SKM-1 (cell line): ENCODE measurements at regions not wholly inside any gene's neighbourhood (a gene's known extent, or its start where the extent isn't known, plus 50 kb on each side); places are given as distances from the start of the nearest gene placed in this dataset.
A peak's percentile ranks its signal among the peaks of the same experiment; 100 is the strongest.
"Not testable (repeated sequence)": the region's sequence is repeated elsewhere in the genome, so short reads cannot be mapped to it uniquely, and the experiment has no call there.

Experiments
- DNase-seq: peaks from one replicate; lab custom pipeline; 2025; ENCODE audit not compliant: unreplicated experiment; lab: John Stamatoyannopoulos, UW

- no peak for DNase-seq
Measured at GRCh38 chr5:89315286-89316100, 432.5 kb upstream of the MEF2C start.

DNA sequence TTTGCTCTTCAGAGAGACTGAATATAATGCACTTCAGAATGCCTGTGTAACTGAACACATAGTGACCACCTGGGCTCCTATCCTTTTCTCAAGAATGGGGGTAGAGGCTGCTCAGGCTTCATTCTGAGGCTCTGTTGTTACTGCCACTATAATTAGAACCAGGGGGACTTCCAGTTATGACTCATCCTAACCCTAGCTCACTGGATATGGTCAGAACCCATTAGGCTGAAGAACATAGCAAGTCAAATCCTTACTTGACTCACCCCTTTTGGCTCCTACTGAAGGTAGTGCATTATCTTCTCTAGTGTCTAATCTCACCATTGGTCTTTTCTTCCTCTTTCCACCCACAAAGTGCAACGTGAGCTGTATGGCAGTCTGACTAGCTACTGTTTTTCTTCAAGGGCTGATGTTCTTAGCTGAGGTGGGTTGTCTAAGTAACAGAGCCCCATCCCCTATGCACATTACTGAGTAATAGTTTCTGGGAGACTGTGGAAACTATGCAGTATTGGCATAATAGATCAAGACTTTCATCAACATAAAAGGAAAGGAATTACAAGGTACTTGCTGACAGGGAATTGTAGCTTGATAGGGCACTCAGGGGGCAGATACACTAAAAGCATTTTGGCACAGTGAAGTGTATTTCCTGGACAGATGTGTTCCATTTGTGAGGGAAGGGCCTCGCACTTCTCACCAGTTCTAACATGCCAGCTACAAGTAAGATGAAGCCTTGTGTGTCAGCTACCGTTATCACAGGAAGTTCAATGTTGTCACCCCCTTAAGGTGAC lies 431.0 kb upstream of the MEF2C start:
- no peak for DNase-seq

DNA sequence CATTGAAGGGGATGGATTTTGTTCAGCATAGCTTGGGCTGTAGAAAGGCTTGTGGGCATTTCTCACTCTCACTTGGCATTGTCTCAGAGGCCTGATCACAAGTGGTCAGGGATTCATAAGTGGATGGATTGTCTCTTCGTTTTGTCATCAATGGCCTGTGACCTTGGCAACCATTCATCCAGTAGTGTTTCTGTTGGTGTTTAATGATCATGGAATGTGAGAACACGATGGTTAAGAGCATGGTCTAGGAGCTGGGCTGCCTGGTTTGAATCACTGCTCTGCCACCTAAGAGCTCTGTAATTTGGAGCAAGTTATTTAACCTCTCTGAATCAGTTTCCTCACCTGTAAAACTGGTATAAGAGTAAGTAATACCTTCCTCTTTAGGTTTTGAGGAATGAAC lies 430.1 kb upstream of the MEF2C start:
- DNase-seq: no peak

DNA sequence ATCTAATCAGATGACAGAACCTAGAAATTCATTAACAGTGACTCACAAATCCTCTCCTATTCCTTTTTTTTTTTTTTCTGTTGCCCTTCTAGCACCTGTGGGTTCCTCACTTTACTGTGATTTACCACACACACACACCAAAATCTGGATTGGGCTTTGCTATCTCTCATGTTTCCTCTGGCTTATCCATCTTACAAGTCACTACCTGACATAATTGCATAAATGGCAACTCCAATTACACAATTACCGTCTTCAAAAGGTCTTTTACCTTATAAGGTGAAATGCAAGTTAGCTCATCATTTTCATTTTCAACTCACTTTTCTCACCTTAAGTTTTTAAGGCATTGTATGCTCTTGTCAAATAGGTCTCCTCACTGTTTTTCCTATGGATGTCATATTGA lies 426.3 kb upstream of the MEF2C start:
- DNase-seq: no peak

DNA sequence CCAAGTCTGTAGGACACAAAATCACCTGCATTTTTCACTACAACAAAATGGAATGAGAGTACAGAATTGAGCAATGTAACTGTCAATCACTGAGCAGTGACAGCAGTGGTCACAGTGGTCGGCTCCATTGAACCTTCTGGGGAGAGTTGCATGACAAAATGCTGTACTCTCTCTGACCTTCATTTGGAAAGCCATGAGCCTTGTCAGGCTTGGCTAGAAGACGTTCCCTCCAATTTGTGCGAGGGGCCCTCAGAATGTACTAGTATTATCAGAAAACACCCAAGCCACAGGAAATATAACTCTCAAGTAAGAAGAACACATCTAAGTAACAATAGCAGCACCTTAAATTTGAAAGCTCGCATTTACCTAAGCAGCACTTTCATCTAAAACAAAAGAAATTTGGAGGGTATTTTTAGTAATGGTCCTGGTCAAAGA lies 425.6 kb upstream of the MEF2C start:
- DNase-seq: no peak

GRCh38 chr5:89307972-89308371 lies 425.0 kb upstream of the MEF2C start:
- no peak for DNase-seq

DNA sequence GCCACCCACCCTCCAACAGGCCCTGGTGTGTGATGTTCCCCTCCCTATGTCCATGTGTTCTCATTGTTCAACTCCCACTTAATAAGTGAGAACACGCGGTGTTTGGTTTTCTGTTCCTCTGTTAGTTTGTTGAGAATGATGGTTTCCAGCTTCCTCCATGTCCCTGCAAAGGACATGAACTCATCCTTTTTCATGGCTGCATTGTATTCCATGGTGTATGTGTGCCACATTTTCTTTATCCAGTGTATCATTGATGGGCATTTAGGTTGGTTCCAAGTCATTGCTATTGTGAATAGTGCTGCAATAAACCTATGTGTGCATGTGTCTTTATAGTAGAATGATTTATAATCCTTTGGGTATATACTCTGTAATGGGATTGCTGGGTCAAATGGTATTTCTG lies 424.2 kb upstream of the MEF2C start:
- DNase-seq: not testable (repeated sequence)

DNA sequence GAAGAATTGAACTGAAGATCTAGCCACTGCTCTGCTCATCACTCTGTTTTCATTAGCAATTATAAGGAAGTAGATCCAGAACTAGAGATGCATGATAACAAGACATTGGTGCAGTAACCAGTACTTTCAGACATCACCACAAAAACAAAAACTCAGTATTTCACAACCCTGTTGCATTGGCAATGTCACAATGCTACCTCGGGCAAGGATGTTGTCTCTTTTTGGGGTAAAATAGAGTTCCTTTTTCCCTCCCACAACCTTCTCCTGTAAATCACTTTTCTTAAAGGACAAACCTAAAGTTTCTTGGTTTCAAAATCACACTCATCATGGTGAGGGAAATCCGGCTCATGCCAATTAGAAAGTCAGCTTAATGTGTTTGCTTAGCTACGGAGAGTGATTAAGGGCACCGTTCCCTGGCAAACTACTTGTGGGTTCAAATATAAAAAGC lies 420.1 kb upstream of the MEF2C start:
- DNase-seq: peak; percentile 68

DNA sequence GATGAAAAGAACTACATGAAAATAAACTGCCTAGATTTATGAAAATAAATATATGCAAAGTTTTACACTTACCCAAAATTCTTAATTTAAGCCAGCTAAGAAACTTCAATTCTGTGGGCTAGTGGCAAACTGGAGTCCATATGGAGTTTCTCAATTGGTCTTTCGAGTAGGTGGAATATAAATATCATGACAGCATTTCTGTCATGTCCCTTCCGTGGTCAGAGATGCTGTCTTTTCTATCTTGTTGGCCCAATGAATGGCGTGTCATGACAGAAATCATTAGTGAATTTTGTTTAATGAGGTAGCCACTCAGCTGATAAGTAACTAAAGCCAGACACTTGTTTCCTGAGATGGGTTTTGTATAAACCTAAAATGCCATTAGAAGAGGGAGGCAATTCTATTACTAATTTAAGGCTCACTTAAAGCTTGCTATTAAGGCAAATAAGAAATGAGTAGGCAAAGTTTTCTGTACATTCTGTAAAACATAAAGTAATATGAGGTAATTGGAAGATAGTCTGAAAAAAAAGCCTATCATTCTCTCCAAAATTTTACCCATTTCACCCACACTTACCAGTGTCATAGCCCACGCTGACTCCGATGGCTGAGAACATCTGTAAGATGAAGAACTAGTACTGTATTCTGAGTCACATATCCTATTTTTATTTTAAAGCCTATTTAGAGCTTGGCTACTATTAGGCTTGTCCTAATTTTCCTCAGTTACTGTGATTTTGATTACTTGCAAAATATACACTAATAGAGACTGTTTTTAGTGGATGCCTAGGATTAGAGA lies 419.3 kb upstream of the MEF2C start:
- no peak for DNase-seq

DNA sequence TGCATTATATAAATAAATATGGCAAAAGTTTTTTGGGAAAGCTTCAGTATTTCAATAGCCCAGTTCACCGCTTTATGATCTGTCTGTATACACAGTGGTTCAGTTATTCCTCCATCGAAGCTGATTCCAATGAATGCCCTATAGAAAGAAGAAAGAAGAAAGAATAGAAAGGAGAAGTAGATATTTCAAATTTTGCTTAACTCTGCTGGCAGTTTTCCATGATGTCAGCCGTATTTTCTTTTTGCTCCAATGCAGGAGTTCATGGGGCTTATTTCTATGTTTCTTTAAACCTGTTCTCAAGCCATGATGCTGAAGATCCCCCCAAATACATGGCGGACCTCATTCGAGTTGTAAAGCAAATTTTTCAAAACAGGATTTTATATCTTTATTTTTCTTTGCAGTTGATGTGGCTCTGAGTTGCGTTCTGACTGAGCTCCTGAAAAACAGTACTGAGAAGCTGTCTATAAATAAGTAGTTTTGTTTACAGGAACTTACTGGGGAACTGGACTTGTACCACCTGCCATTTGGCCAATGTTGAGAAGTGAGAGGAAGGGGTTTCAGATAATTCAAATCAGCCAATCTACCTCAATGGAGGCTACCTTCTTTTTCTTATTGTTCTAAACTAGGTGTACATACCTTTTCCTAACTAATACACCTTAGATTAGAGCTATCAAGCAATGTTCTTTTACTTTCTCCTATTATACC lies 418.5 kb upstream of the MEF2C start:
- no peak for DNase-seq

GRCh38 chr5:89300426-89300970 lies 417.5 kb upstream of the MEF2C start:
- no peak for DNase-seq

- DNase-seq: no peak
Measured at GRCh38 chr5:89299998-89300397, 417.0 kb upstream of the MEF2C start.

DNA sequence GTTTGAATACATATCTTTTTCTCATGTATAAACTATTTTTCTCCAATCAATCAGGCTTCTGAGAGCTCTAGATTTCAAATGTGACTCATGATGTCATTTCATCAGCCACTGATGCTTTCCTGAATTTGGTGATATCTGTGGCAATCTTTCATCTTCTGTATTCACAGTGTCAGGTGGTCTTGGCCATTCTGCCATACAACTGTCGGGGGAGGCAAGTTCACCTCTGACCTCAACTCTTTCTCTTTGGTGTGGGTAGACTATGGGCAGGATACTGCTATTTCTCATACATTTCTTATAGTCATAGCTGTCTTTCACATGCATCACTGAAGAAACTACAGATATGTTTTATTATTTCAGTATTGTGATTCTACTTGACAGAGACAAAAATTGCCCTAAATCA lies 414.1 kb upstream of the MEF2C start:
- no peak for DNase-seq

GRCh38 chr5:89293810-89294209 lies 410.8 kb upstream of the MEF2C start:
- peak; percentile 90 for DNase-seq

GRCh38 chr5:89292487-89292886 lies 409.5 kb upstream of the MEF2C start:
- DNase-seq: no peak

DNA sequence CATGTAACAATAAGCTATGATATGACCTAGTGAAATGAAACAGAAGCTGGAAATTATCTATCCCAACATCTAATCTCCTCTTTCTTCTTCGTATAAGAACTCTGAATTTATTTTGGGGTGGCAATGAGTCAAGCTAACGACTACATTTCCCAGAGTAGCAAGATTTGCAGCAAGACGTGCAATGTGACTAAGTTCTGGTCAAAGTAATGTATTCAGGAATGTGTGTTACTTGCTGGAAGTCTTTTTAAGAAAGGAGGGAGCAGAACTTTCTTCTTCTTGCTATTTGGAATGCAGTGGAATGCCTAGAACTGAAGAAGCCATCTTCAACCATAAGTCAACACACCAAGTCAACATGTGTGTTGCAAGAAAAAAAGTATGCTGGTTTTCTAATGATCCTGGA lies 406.6 kb upstream of the MEF2C start:
- DNase-seq: no peak

DNA sequence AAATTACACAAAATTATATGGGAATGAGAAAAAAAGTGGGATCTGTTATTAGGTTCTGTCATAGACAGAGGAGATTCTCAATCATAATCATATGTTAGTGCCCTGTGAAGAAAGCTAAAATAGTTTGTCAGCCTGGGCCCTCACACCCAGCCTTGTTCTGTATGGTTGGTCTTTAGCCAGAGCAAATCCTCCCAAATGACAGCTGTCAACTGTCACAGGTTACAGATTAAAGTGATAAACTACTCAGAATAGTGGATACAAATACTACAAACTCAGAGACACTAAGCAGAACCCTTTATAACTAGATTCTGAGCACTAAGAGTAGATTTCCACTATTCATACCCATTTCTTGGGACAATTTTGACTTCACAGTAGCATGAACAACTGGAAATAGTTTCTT lies 405.0 kb upstream of the MEF2C start:
- DNase-seq: no peak

DNA sequence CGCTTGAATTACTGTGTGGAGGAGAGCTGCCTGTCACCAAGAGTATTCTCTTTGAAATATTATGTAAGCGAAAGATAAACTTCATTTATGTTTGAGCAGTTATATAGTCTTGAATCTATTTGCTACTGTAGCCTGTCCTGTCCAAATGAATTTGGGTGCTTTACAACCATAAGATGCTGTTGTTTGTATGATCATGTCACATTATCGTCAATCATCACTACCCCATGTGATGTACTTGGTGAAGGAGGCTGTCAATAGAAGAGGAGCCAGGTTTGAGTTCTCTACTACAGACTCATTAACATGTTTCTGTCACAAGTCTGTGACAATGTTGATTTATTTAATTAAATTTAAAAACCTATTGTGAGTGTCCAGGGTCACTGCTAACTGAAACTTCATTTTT lies 403.3 kb upstream of the MEF2C start:
- no peak for DNase-seq

- no peak for DNase-seq
Measured at GRCh38 chr5:89283728-89284493, 400.9 kb upstream of the MEF2C start.
